HL-60 (cell line): ENCODE measurements at regions not wholly inside any gene's neighbourhood (a gene's known extent, or its start where the extent isn't known, plus 50 kb on each side); places are given as distances from the start of the nearest gene placed in this dataset.

Source experiments
- POLR2AphosphoS5 ChIP-seq: IDR thresholded peaks from 2 replicates; pipeline ENCODE4 v1.6.1; 2012; ENCODE audit warnings: low read depth
- TF ChIP-seq, protein P1 (sequence below): IDR thresholded peaks from one replicate; pipeline ENCODE4 v1.5.1; 2011; ENCODE audit warnings: low read length, control low read depth, inconsistent platforms; ENCODE audit not compliant: insufficient read depth

DNA sequence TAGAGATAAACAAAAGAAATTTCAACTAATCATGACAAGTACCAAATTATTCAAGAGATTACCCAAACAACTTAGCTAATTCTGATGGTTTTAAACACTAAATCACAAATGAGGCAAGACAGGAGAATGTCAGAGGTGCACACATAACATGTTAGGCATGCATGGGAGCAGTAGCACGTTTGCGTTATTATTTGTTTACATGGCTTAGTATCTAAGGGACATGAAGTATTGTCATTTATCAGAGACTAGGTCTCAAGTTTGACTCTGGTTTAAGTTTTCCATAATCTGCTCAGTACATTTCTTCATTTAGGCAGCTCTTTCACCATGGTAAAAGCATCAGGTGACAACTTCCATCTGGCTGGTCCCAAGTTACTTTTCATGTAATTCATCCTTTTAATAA, 244.1 kb upstream of the TNC start:
- TF ChIP-seq POLR2AphosphoS5: no peak
- TF ChIP-seq, protein P1, sequence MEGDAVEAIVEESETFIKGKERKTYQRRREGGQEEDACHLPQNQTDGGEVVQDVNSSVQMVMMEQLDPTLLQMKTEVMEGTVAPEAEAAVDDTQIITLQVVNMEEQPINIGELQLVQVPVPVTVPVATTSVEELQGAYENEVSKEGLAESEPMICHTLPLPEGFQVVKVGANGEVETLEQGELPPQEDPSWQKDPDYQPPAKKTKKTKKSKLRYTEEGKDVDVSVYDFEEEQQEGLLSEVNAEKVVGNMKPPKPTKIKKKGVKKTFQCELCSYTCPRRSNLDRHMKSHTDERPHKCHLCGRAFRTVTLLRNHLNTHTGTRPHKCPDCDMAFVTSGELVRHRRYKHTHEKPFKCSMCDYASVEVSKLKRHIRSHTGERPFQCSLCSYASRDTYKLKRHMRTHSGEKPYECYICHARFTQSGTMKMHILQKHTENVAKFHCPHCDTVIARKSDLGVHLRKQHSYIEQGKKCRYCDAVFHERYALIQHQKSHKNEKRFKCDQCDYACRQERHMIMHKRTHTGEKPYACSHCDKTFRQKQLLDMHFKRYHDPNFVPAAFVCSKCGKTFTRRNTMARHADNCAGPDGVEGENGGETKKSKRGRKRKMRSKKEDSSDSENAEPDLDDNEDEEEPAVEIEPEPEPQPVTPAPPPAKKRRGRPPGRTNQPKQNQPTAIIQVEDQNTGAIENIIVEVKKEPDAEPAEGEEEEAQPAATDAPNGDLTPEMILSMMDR: no peak
